Ishikawa (cell line): ENCODE measurements at regions not wholly inside any gene's neighbourhood (a gene's known extent, or its start where the extent isn't known, plus 50 kb on each side); places are given as distances from the start of the nearest gene placed in this dataset.

Source experiments
- CEBPB ChIP-seq: IDR thresholded peaks from 2 replicates; pipeline ENCODE4 v1.6.1; 2012
- CREB1 ChIP-seq: IDR thresholded peaks from 2 replicates; pipeline ENCODE4 v1.6.1; 2012; ENCODE audit warnings: low read depth
- EGR1 ChIP-seq: IDR thresholded peaks from 2 replicates; pipeline ENCODE4 v1.6.1; 2012
- EP300 ChIP-seq: IDR thresholded peaks from 2 replicates; pipeline ENCODE4 v1.6.1; 2012; ENCODE audit warnings: borderline replicate concordance
- FOXM1 ChIP-seq: IDR thresholded peaks from 2 replicates; pipeline ENCODE4 v1.6.1; 2012; ENCODE audit warnings: low read depth, borderline replicate concordance
- NFIC ChIP-seq: IDR thresholded peaks from 2 replicates; pipeline ENCODE4 v1.6.1; 2012
- RAD21 ChIP-seq: IDR thresholded peaks from 2 replicates; pipeline ENCODE4 v1.6.1; 2012; ENCODE audit warnings: low read depth
- REST ChIP-seq: IDR thresholded peaks from 2 replicates; pipeline ENCODE4 v1.6.1; 2012; ENCODE audit warnings: low read depth, mild to moderate bottlenecking
- TAF1 ChIP-seq: IDR thresholded peaks from 2 replicates; pipeline ENCODE4 v1.6.1; 2012; ENCODE audit warnings: low read depth, mild to moderate bottlenecking
- TCF12 ChIP-seq: IDR thresholded peaks from 2 replicates; pipeline ENCODE4 v1.6.1; 2012; ENCODE audit warnings: low read depth
- TEAD4 ChIP-seq: IDR thresholded peaks from 2 replicates; pipeline ENCODE4 v1.6.1; 2012
- USF1 ChIP-seq: IDR thresholded peaks from 2 replicates; pipeline ENCODE4 v1.6.1; 2012
- YY1 ChIP-seq: IDR thresholded peaks from 2 replicates; pipeline ENCODE4 v1.6.1; 2012; ENCODE audit warnings: low read depth
- ZBTB7A ChIP-seq: IDR thresholded peaks from 2 replicates; pipeline ENCODE4 v1.6.1; 2012; ENCODE audit warnings: low read depth
- TF ChIP-seq, protein P1 (sequence below): IDR thresholded peaks from 2 replicates; pipeline ENCODE4 v1.6.1; 2012

- TF ChIP-seq EP300: no peak
- TF ChIP-seq CREB1: no peak
- TF ChIP-seq, protein P1, sequence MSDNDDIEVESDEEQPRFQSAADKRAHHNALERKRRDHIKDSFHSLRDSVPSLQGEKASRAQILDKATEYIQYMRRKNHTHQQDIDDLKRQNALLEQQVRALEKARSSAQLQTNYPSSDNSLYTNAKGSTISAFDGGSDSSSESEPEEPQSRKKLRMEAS: no peak
- TF ChIP-seq CEBPB: no peak
- no peak for TF ChIP-seq TCF12
- no peak for TF ChIP-seq TEAD4
- TF ChIP-seq USF1: no peak
- TF ChIP-seq FOXM1: no peak
- TF ChIP-seq NFIC: no peak
- no peak for TF ChIP-seq REST
- no peak for TF ChIP-seq RAD21
- TF ChIP-seq ZBTB7A: no peak
- no peak for TF ChIP-seq TAF1
- TF ChIP-seq EGR1: no peak
- no peak for TF ChIP-seq YY1
Measured at GRCh38 chr2:12617853-12618252, 98.9 kb upstream of the TRIB2 start.

DNA sequence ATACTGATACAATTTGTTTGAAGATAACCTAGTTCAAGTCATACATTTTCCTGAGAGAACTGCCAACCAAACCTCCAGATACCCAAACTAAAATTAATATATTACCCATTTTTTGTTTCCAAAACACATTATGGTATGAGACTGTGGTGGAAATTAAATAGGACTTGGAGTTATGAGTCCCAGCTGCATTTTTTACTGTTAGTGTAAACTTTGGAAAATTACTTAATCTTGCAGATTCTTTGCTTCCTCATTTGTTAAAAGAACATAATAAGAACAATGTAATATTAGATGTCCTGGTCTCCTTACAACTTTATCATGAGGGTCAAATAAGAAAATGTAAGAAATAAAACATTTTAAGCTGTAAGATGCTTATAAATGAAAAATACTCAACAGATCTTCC, 98.2 kb upstream of the TRIB2 start:
- no peak for TF ChIP-seq YY1
- TF ChIP-seq FOXM1: no peak

GRCh38 chr2:12619975-12620374, 96.8 kb upstream of the TRIB2 start:
- no peak for TF ChIP-seq CEBPB
- TF ChIP-seq RAD21: no peak
- TF ChIP-seq REST: no peak
- no peak for TF ChIP-seq ZBTB7A
- no peak for TF ChIP-seq TAF1
- TF ChIP-seq, protein P1: no peak
- no peak for TF ChIP-seq CREB1
- TF ChIP-seq NFIC: no peak
- no peak for TF ChIP-seq TEAD4
- TF ChIP-seq EGR1: no peak

- no peak for TF ChIP-seq FOXM1
- no peak for TF ChIP-seq YY1
- TF ChIP-seq TCF12: no peak
- no peak for TF ChIP-seq TEAD4
- no peak for TF ChIP-seq REST
- TF ChIP-seq ZBTB7A: no peak
- TF ChIP-seq EGR1: no peak
- TF ChIP-seq CEBPB: no peak
- TF ChIP-seq USF1: no peak
- TF ChIP-seq, protein P1: no peak
- TF ChIP-seq NFIC: no peak
- no peak for TF ChIP-seq RAD21
- no peak for TF ChIP-seq TAF1
- TF ChIP-seq CREB1: no peak
- no peak for TF ChIP-seq EP300
Measured at GRCh38 chr2:12620759-12621158, 96.0 kb upstream of the TRIB2 start.

- TF ChIP-seq EGR1 (no peak), REST (no peak), CEBPB (no peak), EP300 (no peak), NFIC (no peak), YY1 (no peak), CREB1 (no peak)
- TF ChIP-seq, protein P1: no peak
Measured at GRCh38 chr2:12623051-12623450, 93.7 kb upstream of the TRIB2 start.
